H1 (cell line): ENCODE measurements at regions not wholly inside any gene's neighbourhood (a gene's known extent, or its start where the extent isn't known, plus 50 kb on each side); places are given as distances from the start of the nearest gene placed in this dataset.

Source experiments
- EP300 ChIP-seq, 2 experiments: IDR thresholded peaks; 1 replicate in 1 of 2; 2 replicates in 1 of 2; pipeline ENCODE4 v1.6.1; 2011 to 2012; ENCODE audit warnings: low read depth in 2 of 2, low read length in 2 of 2, mild to moderate bottlenecking in 2 of 2, borderline replicate concordance in 1 of 2, inconsistent platforms in 1 of 2, moderate library complexity in 1 of 2
- JUND ChIP-seq: IDR thresholded peaks from 2 replicates; pipeline ENCODE4 v1.6.1; 2011; ENCODE audit warnings: mild to moderate bottlenecking, improper control_type of control experiment, low read length
- POLR2A ChIP-seq, 2 experiments: IDR thresholded peaks; 1 replicate in 1 of 2; 2 replicates in 1 of 2; pipeline ENCODE4 v1.6.1; 2011; ENCODE audit warnings: low read depth in 2 of 2, low read length in 2 of 2, mild to moderate bottlenecking in 2 of 2; ENCODE audit errors: control extremely low read depth in 1 of 2
- RXRA ChIP-seq: IDR thresholded peaks from 2 replicates; pipeline ENCODE4 v1.6.1; 2011; ENCODE audit warnings: low read depth, mild to moderate bottlenecking, low read length, moderate library complexity; ENCODE audit not compliant: insufficient read depth
- SIN3A ChIP-seq, 2 experiments: IDR thresholded peaks in 1 of 2; conservative IDR thresholded peaks in 1 of 2; 2 replicates each; pipeline ENCODE4 v1.6.1; 2011 to 2012; ENCODE audit warnings: low read length in 2 of 2, improper control_type of control experiment in 1 of 2, low read depth in 1 of 2, mild to moderate bottlenecking in 1 of 2
- TBP ChIP-seq: IDR thresholded peaks from 2 replicates; pipeline ENCODE4 v1.6.1; 2011; ENCODE audit warnings: low read depth, low read length, improper control_type of control experiment
- ZNF274 ChIP-seq: IDR thresholded peaks from 2 replicates; pipeline ENCODE4 v1.7.0; 2012; ENCODE audit warnings: low read length, borderline replicate concordance; ENCODE audit errors: extremely low read depth
- TF ChIP-seq, protein P1 (sequence below): IDR thresholded peaks from 2 replicates; pipeline ENCODE4 v1.6.1; 2011; ENCODE audit warnings: low read length, improper control_type of control experiment
- TF ChIP-seq, protein P2 (sequence below), 3 experiments: IDR thresholded peaks; 1 replicate in 2 of 3; 2 replicates in 1 of 3; pipeline versions ENCODE4 v1.5.1 to v1.6.1; 2011; ENCODE audit warnings: low read length in 3 of 3, mild to moderate bottlenecking in 3 of 3, inconsistent platforms in 2 of 3, low read depth in 1 of 3, moderate library complexity in 1 of 3; ENCODE audit not compliant: insufficient read depth in 1 of 3; ENCODE audit errors: control extremely low read depth in 1 of 3

DNA sequence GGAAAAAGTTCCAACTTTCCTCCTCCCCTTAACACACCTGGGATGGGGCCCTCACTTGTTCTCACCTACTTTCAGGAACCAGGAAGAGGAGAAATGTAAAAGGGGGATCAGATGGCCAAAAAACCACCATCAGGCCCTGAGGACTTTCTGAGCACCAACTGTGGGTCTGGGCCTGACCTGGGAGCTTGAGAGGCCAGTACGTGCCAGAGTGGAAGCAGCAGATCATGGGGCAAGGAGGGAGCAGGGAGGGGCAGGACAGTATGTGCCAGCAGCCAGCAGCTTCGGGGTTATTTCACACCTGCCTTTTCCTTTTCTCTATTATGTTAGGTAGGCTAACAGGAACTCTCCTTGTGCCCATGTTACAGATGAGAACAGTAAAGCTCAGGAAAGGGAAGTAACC, 118.8 kb upstream of the UNC5B start:
- no peak for TF ChIP-seq TBP
- TF ChIP-seq, protein P1, sequence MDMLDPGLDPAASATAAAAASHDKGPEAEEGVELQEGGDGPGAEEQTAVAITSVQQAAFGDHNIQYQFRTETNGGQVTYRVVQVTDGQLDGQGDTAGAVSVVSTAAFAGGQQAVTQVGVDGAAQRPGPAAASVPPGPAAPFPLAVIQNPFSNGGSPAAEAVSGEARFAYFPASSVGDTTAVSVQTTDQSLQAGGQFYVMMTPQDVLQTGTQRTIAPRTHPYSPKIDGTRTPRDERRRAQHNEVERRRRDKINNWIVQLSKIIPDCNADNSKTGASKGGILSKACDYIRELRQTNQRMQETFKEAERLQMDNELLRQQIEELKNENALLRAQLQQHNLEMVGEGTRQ = no peak
- no peak for TF ChIP-seq POLR2A (IDR thresholded peaks at IDR 0.05; ENCODE audit: control extremely low read depth in 1 of 2, low read depth in 2 of 2, low read length in 2 of 2)
- no peak for TF ChIP-seq RXRA
- TF ChIP-seq, protein P2, sequence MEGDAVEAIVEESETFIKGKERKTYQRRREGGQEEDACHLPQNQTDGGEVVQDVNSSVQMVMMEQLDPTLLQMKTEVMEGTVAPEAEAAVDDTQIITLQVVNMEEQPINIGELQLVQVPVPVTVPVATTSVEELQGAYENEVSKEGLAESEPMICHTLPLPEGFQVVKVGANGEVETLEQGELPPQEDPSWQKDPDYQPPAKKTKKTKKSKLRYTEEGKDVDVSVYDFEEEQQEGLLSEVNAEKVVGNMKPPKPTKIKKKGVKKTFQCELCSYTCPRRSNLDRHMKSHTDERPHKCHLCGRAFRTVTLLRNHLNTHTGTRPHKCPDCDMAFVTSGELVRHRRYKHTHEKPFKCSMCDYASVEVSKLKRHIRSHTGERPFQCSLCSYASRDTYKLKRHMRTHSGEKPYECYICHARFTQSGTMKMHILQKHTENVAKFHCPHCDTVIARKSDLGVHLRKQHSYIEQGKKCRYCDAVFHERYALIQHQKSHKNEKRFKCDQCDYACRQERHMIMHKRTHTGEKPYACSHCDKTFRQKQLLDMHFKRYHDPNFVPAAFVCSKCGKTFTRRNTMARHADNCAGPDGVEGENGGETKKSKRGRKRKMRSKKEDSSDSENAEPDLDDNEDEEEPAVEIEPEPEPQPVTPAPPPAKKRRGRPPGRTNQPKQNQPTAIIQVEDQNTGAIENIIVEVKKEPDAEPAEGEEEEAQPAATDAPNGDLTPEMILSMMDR (IDR thresholded peaks at IDR 0.05; ENCODE audit: control extremely low read depth in 1 of 3, insufficient read depth in 1 of 3, low read depth in 1 of 3, low read length in 3 of 3) = no peak
- TF ChIP-seq ZNF274 = no peak
- no peak for TF ChIP-seq SIN3A (conservative IDR thresholded peaks at IDR 0.05 in 1 of 2, IDR thresholded peaks at IDR 0.05 in 1 of 2; ENCODE audit: low read depth in 1 of 2, low read length in 2 of 2)
- TF ChIP-seq JUND = no peak
- no peak for TF ChIP-seq EP300 (IDR thresholded peaks at IDR 0.05; ENCODE audit: borderline replicate concordance in 1 of 2, low read depth in 2 of 2, low read length in 2 of 2)
